GM06990 (cell line): ENCODE measurements at regions not wholly inside any gene's neighbourhood (a gene's known extent, or its start where the extent isn't known, plus 50 kb on each side); places are given as distances from the start of the nearest gene placed in this dataset.

Source experiments
- DNase-seq: peaks from one replicate; pipeline ENCODE4 v3.0.0-alpha.2; 2011; ENCODE audit not compliant: insufficient read length; ENCODE audit errors: extremely low read depth
- H3K27me3 ChIP-seq: replicated peaks from 2 replicates; pipeline ENCODE4 v1.6.0; 2011; ENCODE audit warnings: low read length; ENCODE audit not compliant: control insufficient read depth, insufficient read depth
- H3K36me3 ChIP-seq: 2 replicates; pipeline ENCODE4 v1.5.1; 2011; ENCODE audit warnings: low read length; ENCODE audit not compliant: control insufficient read depth, insufficient read depth
- H3K4me3 ChIP-seq: replicated peaks from 2 replicates; pipeline ENCODE4 v1.5.1; 2011; ENCODE audit warnings: low read depth, mild to moderate bottlenecking, control low read depth, low read length
- TF ChIP-seq, protein P1 (sequence below): IDR thresholded peaks from 2 replicates; pipeline ENCODE4 v1.5.1; 2011; ENCODE audit warnings: low read length, control low read depth, mild to moderate bottlenecking, inconsistent platforms; ENCODE audit not compliant: insufficient read depth, poor library complexity, severe bottlenecking

DNA sequence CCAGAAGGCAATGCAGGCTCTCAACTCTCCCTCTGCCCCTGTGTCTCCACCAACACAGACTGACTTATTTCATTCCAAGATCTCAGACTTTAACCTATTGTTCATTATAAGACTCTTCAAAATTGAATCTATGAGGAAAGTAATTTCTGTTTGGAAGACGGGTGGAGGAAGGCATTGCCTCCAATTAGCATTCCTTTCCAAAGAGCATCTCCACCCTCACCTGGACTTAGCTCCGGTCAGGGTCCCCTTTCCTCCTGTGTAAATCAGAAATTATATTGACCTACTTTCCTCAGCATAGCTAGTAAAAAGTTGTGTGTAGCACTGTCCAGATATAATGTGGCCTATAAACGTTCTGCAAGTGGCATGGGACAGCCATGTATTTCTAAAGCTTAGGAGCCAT is 230.4 kb upstream of the ACVR2A start:
- H3K4me3 ChIP-seq, result no peak overlapping the region
- TF ChIP-seq, protein P1, sequence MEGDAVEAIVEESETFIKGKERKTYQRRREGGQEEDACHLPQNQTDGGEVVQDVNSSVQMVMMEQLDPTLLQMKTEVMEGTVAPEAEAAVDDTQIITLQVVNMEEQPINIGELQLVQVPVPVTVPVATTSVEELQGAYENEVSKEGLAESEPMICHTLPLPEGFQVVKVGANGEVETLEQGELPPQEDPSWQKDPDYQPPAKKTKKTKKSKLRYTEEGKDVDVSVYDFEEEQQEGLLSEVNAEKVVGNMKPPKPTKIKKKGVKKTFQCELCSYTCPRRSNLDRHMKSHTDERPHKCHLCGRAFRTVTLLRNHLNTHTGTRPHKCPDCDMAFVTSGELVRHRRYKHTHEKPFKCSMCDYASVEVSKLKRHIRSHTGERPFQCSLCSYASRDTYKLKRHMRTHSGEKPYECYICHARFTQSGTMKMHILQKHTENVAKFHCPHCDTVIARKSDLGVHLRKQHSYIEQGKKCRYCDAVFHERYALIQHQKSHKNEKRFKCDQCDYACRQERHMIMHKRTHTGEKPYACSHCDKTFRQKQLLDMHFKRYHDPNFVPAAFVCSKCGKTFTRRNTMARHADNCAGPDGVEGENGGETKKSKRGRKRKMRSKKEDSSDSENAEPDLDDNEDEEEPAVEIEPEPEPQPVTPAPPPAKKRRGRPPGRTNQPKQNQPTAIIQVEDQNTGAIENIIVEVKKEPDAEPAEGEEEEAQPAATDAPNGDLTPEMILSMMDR, result no peak
- no peaks in the 10 kb centered on the region for H3K27me3 ChIP-seq
- no peak for DNase-seq
- H3K36me3 ChIP-seq, result no peaks in the 10 kb centered on the region

DNA sequence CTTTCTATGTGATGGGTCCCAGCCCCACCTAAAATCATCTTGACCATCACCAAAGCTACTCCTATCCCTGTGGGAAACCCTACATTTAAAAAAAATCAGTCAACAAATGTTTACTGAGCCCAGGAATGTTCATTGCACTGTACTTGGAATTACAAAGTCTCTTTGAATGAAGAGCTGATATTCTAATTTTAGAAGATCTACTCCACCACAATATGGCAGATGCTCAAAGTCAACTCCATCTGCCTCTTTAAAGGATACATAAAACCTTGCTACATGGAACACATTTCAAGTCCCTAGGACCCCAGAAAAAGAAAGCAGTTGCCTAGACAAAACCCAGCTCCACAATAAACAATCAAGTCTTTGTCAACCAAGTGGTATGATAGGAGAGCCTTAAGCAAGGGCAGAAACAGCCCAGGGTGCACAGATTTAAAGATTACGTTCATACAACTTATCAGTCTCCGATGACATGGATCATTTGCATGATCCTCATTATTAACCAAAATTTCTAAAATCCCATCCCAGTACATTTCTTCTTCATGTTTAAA is 234.3 kb upstream of the ACVR2A start:
- TF ChIP-seq, protein P1, result no peak
- Histone ChIP-seq H3K36me3 (no peaks in the 10 kb centered on the region), H3K27me3 (no peaks in the 10 kb centered on the region), H3K4me3 (no peak overlapping the region)
- DNase-seq, result no peak

DNA sequence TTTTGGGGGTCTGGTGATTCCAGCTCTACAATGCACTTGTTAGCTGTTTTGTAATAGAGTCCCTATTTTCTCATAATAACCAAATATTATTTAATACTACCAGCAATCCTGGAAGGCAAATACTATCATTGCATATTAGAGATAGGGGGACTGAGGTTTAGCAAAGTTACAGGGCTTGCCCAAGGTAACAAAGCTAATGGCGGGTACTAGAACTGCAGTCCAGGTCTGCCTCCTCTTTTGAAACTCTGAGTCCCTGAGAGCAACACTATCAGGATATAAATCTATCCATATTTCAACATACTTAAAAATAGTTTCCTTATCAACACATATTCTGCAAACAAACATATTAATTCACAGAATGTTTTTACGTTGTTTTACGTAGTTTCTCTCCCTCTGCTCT is 235.5 kb upstream of the ACVR2A start:
- TF ChIP-seq, protein P1, result no peak
- no peak for DNase-seq
- Histone ChIP-seq H3K4me3 (no peak overlapping the region), H3K27me3 (no peaks in the 10 kb centered on the region), H3K36me3 (no peaks in the 10 kb centered on the region)

DNA sequence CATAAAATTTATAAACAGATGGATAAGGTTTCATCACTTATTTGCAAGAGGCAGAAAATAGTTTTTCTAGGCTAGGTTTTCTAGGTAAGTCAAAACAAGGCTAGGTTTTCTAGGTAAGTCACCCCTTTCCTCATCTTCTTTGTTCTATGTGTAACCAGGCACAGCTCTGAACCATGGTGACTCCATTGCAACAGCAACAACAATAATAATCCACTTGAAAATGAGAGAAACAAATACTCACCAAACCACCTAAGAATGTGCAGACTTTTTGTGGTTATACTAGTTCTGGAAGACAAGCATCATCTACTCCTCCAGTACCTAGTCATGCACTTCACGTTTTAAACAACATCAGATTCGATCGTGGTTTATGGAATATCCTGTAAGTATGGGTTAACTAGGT is 237.4 kb upstream of the ACVR2A start:
- no peaks in the 10 kb centered on the region for H3K36me3 ChIP-seq
- H3K4me3 ChIP-seq, result no peak overlapping the region
- DNase-seq, result no peak
- no peaks in the 10 kb centered on the region for H3K27me3 ChIP-seq
- TF ChIP-seq, protein P1, result no peak

DNA sequence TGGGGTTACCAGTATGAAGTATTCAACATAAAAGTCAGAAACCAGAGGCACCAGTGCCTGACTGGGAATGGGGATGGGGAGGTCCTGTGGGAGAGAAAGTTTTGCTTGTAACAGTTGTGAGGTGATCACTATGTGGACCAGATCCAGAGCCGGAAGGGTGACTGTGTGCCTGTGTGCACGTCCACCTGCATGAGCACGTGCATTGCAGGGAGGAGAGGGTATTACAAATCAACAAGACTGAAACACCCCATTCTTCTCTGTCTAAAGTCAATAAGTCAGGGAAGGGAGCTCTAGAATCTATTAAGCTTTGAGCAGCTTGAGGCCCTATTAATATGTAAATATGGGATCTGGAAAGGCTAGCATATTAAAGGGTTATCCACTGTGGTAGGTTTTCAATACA is 241.0 kb upstream of the ACVR2A start:
- H3K4me3 ChIP-seq, result no peak overlapping the region
- no peak for DNase-seq
- TF ChIP-seq, protein P1, result no peak
- no peaks in the 10 kb centered on the region for H3K27me3 ChIP-seq
- no peaks in the 10 kb centered on the region for H3K36me3 ChIP-seq

DNA sequence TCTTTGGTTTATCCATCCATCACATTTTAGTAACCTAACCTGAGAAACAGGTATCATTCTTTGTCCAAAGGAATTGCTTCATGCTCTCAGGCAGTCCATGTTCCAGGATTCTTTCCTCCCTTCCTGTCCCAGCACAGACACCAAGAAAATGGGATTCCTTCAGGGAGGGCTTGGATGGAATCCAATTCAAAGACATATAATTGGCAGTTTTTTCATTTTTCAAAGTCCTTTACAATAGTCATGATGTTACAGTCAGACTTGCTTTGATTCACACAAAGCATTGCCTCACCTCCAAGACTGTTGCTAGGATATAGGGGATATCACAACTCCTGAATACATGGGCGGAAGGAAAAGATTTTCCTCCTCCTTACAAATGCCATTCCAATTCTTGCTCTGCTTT is 241.4 kb upstream of the ACVR2A start:
- Histone ChIP-seq H3K36me3 (no peaks in the 10 kb centered on the region), H3K27me3 (no peaks in the 10 kb centered on the region), H3K4me3 (no peak overlapping the region)
- TF ChIP-seq, protein P1, result no peak
- no peak for DNase-seq
